MM.1S (cell line): ENCODE measurements at regions not wholly inside any gene's neighbourhood (a gene's known extent, or its start where the extent isn't known, plus 50 kb on each side); places are given as distances from the start of the nearest gene placed in this dataset.

Experiments used
- DNase-seq: peaks from one replicate; pipeline ENCODE4 v3.0.0-alpha.2; 2015
- H2AFZ ChIP-seq: fragments of 300-600 bp; sonication (generic); 2 replicates; pipeline ENCODE4 v1.6.0; 2016; ENCODE audit warnings: antibody characterized with exemption, low read length
- H3F3A ChIP-seq: fragments of 300-600 bp; sonication (generic); 2 replicates; pipeline ENCODE4 v1.6.1; 2016; ENCODE audit warnings: mild to moderate bottlenecking, antibody characterized with exemption, low read length, moderate library complexity, mixed read lengths; ENCODE audit not compliant: insufficient read depth
- H3K27ac ChIP-seq: fragments of 300-600 bp; sonication (generic); 2 replicates; pipeline ENCODE4 v1.5.1; 2016; ENCODE audit warnings: mild to moderate bottlenecking, low read length
- H3K27me3 ChIP-seq: fragments of 300-600 bp; sonication (generic); replicated peaks from 2 replicates; pipeline ENCODE4 v1.6.0; 2016; ENCODE audit warnings: low read length; ENCODE audit not compliant: insufficient read depth
- H3K36me3 ChIP-seq: fragments of 300-600 bp; sonication (generic); replicated peaks from 2 replicates; pipeline ENCODE4 v1.6.1; 2016; ENCODE audit warnings: mild to moderate bottlenecking, low read length, mixed read lengths; ENCODE audit not compliant: insufficient read depth
- H3K4me1 ChIP-seq: fragments of 300-600 bp; sonication (generic); 2 replicates; pipeline ENCODE4 v1.6.1; 2016; ENCODE audit warnings: low read length, mixed read lengths
- H3K4me2 ChIP-seq: fragments of 300-600 bp; sonication (generic); 2 replicates; pipeline ENCODE4 v1.6.0; 2016; ENCODE audit warnings: low read depth, low read length
- H3K4me3 ChIP-seq: fragments of 300-600 bp; sonication (generic); 2 replicates; pipeline ENCODE4 v1.5.1; 2016; ENCODE audit warnings: low read length, mixed read lengths
- H3K79me2 ChIP-seq: fragments of 300-600 bp; sonication (generic); 2 replicates; pipeline ENCODE4 v1.6.1; 2016; ENCODE audit warnings: mixed run types, low read length, mixed read lengths
- H3K9ac ChIP-seq: fragments of 300-600 bp; sonication (generic); 2 replicates; pipeline ENCODE4 v1.6.1; 2016; ENCODE audit warnings: low read length, mixed read lengths
- H3K9me2 ChIP-seq: fragments of 300-600 bp; sonication (generic); replicated peaks from 2 replicates; pipeline ENCODE4 v1.6.1; 2016; ENCODE audit warnings: mild to moderate bottlenecking, low read length, mixed read lengths; ENCODE audit not compliant: insufficient read depth
- H3K9me3 ChIP-seq: fragments of 300-600 bp; sonication (generic); replicated peaks from 2 replicates; pipeline ENCODE4 v1.6.1; 2016; ENCODE audit warnings: mild to moderate bottlenecking, low read length, mixed read lengths; ENCODE audit not compliant: insufficient read depth
- H4K20me1 ChIP-seq: fragments of 300-600 bp; sonication (generic); 2 replicates; pipeline ENCODE4 v1.6.1; 2016; ENCODE audit warnings: mild to moderate bottlenecking, low read length, moderate library complexity, mixed read lengths; ENCODE audit not compliant: insufficient read depth
- CTCF ChIP-seq: fragments of 300-600 bp; sonication (generic); IDR thresholded peaks from 2 replicates; pipeline ENCODE4 v1.5.1; 2016; ENCODE audit warnings: antibody characterized with exemption, low read length, mixed read lengths
- EZH2 ChIP-seq: fragments of 300-600 bp; sonication (generic); optimal IDR thresholded peaks from 2 replicates; pipeline ENCODE3; 2017; ENCODE audit warnings: low read depth, mild to moderate bottlenecking, antibody characterized with exemption, low read length, mixed read lengths
- EZH2phosphoT487 ChIP-seq: fragments of 300-600 bp; sonication (generic); IDR thresholded peaks from 2 replicates; pipeline ENCODE4 v1.6.1; 2018; ENCODE audit warnings: antibody characterized with exemption, low read length

- Histone ChIP-seq H3F3A (no peaks in the 10 kb centered on the region; the same call in 1 of the 2 replicates), H3K79me2 (no peaks in the 10 kb centered on the region), H3K9me3 (no peaks in the 10 kb centered on the region), H3K4me1 (0 out of 2 replicates have a peak, but pooled peaks cover 4% of the 10 kb centered on the region), H4K20me1 (no peaks in the 10 kb centered on the region), H3K36me3 (no peaks in the 10 kb centered on the region), H3K4me3 (no peak overlapping the region), H3K27me3 (no peaks in the 10 kb centered on the region), H3K9me2 (no peaks in the 10 kb centered on the region), H3K27ac (no peak overlapping the region), H3K4me2 (no peak overlapping the region), H3K9ac (no peak overlapping the region), H2AFZ (no peak overlapping the region)
- DNase-seq = no peak
- TF ChIP-seq EZH2 (no peak), EZH2phosphoT487 (no peak), CTCF (no peak)
Observed at GRCh38 chr10:53108317-53108934, 335.8 kb upstream of the MBL2 start.

GRCh38 chr10:53107711-53108110 lies 335.1 kb upstream of the MBL2 start:
- no peak overlapping the region for H2AFZ ChIP-seq
- no peaks in the 10 kb centered on the region for H3K9me3 ChIP-seq
- no peaks in the 10 kb centered on the region for H3K36me3 ChIP-seq
- no peaks in the 10 kb centered on the region for H3K9me2 ChIP-seq
- H3K4me2 ChIP-seq = no peak overlapping the region
- H3K27me3 ChIP-seq = no peaks in the 10 kb centered on the region
- TF ChIP-seq CTCF (no peak), EZH2phosphoT487 (no peak), EZH2 (no peak)
- DNase-seq = no peak
- H3K27ac ChIP-seq = no peak overlapping the region
- no peaks in the 10 kb centered on the region for H3K79me2 ChIP-seq
- no peaks in the 10 kb centered on the region for H4K20me1 ChIP-seq
- H3K9ac ChIP-seq = no peak overlapping the region
- no peaks in the 10 kb centered on the region; the same call in 1 of the 2 replicates for H3F3A ChIP-seq
- no peak overlapping the region for H3K4me3 ChIP-seq
- 0 out of 2 replicates have a peak, but pooled peaks cover 4% of the 10 kb centered on the region for H3K4me1 ChIP-seq

GRCh38 chr10:53102424-53102823 lies 329.8 kb upstream of the MBL2 start:
- Histone ChIP-seq H3K4me3 (no peak overlapping the region), H3K9ac (no peak overlapping the region), H3K9me3 (no peaks in the 10 kb centered on the region), H3K79me2 (no peaks in the 10 kb centered on the region), H3K9me2 (no peaks in the 10 kb centered on the region), H3F3A (no peaks in the 10 kb centered on the region), H3K36me3 (no peaks in the 10 kb centered on the region), H3K27ac (no peak overlapping the region), H3K4me2 (no peak overlapping the region), H3K27me3 (no peaks in the 10 kb centered on the region), H3K4me1 (no peaks in the 10 kb centered on the region), H2AFZ (no peak overlapping the region), H4K20me1 (no peaks in the 10 kb centered on the region)
- TF ChIP-seq EZH2phosphoT487 (no peak), CTCF (no peak), EZH2 (no peak)
- DNase-seq = no peak
